G401.6 (cell line): ENCODE measurements at regions not wholly inside any gene's neighbourhood (a gene's known extent, or its start where the extent isn't known, plus 50 kb on each side); places are given as distances from the start of the nearest gene placed in this dataset.
"Not testable (repeated sequence)": the region's sequence is repeated elsewhere in the genome, so short reads cannot be mapped to it uniquely, and the experiment has no call there.

ENCODE experiments used
- FAIRE-seq: peaks from 2 replicates; lab custom pipeline; 2012; peaks lifted over from hg19 to GRCh38; lab: Jason Lieb, UNC

- FAIRE-seq = no peak
Measured at GRCh38 chr2:226578879-226579278, 220.7 kb downstream of the IRS1 start.

- FAIRE-seq = no peak
Measured at GRCh38 chr2:226578373-226578772, 221.2 kb downstream of the IRS1 start.

- FAIRE-seq = no peak
Measured at GRCh38 chr2:226575928-226576327, 223.7 kb downstream of the IRS1 start.

GRCh38 chr2:226573158-226573557 is 226.5 kb downstream of the IRS1 start:
- FAIRE-seq = no peak

GRCh38 chr2:226564667-226565066 is 235.0 kb downstream of the IRS1 start:
- no peak for FAIRE-seq

GRCh38 chr2:226561962-226562361 is 237.7 kb downstream of the IRS1 start:
- FAIRE-seq = no peak

GRCh38 chr2:226560325-226560724 is 239.3 kb downstream of the IRS1 start:
- no peak for FAIRE-seq

- no peak for FAIRE-seq
Measured at GRCh38 chr2:226559536-226559935, 240.1 kb downstream of the IRS1 start.

GRCh38 chr2:226558418-226558817 is 241.2 kb downstream of the IRS1 start:
- no peak for FAIRE-seq

GRCh38 chr2:226556050-226556449 is 243.6 kb downstream of the IRS1 start:
- no peak for FAIRE-seq

- no peak for FAIRE-seq
Measured at GRCh38 chr2:226554701-226555100, 244.9 kb downstream of the IRS1 start.

- no peak for FAIRE-seq
Measured at GRCh38 chr2:226553333-226553732, 246.3 kb downstream of the IRS1 start.

GRCh38 chr2:226552571-226553285 is 246.9 kb downstream of the IRS1 start:
- no peak for FAIRE-seq

- no peak for FAIRE-seq
Measured at GRCh38 chr2:226551522-226552250, 247.9 kb downstream of the IRS1 start.

GRCh38 chr2:226550801-226551200 is 248.8 kb downstream of the IRS1 start:
- FAIRE-seq = no peak

GRCh38 chr2:226548732-226549131 is 250.9 kb downstream of the IRS1 start:
- no peak for FAIRE-seq

GRCh38 chr2:226544596-226545210 is 254.9 kb downstream of the IRS1 start:
- no peak for FAIRE-seq

- FAIRE-seq = no peak
Measured at GRCh38 chr2:226540204-226540994, 259.2 kb downstream of the IRS1 start.

GRCh38 chr2:226536410-226536809 is 263.2 kb downstream of the IRS1 start:
- FAIRE-seq = no peak

GRCh38 chr2:226532976-226533375 is 266.6 kb downstream of the IRS1 start:
- FAIRE-seq = not testable (repeated sequence)

GRCh38 chr2:226531061-226531810 is 268.4 kb downstream of the IRS1 start:
- no peak for FAIRE-seq

- FAIRE-seq = no peak
Measured at GRCh38 chr2:226529556-226529955, 270.1 kb downstream of the IRS1 start.
